Upper lobe of left lung (tissue), 6 donors: ENCODE measurements at regions not wholly inside any gene's neighbourhood (a gene's known extent, or its start where the extent isn't known, plus 50 kb on each side); places are given as distances from the start of the nearest gene placed in this dataset.

Experiments used
- ATAC-seq, 2 donors: fragments of 200-7000 bp; cut with Tn5 transposase; one replicate each; pipeline ENCODE4 v1.9.1; 2022; ENCODE audit warnings: mild to moderate bottlenecking in 2 of 2, moderate library complexity in 2 of 2; ENCODE audit not compliant: low FRiP score in 2 of 2
- DNase-seq, 2 donors: peaks; one replicate each; pipeline ENCODE4 v3.0.0-alpha.2; 2019 to 2020
- H3K27ac ChIP-seq, 4 donors: fragments of 200-600 bp; sonication (generic); one replicate each; pipeline ENCODE4 v1.5.1; 2016 to 2019
- H3K27me3 ChIP-seq, 4 donors: fragments of 200-600 bp; sonication (generic); one replicate each; pipeline ENCODE4 v1.5.1; 2017 to 2019
- H3K36me3 ChIP-seq, 4 donors: fragments of 200-600 bp; sonication (generic); one replicate each; pipeline ENCODE4 v1.5.1; 2016 to 2019
- H3K4me1 ChIP-seq, 4 donors: fragments of 200-600 bp; sonication (generic); one replicate each; pipeline ENCODE4 v1.5.1; 2018 to 2019
- H3K4me3 ChIP-seq, 4 donors: fragments of 200-600 bp; sonication (generic); one replicate each; pipeline ENCODE4 v1.5.1; 2017 to 2019; ENCODE audit warnings: mild to moderate bottlenecking in 2 of 4, moderate library complexity in 1 of 4
- H3K9me3 ChIP-seq, 4 donors: fragments of 200-600 bp; sonication (generic); one replicate each; pipeline ENCODE4 v1.5.1; 2018 to 2019
- EP300 ChIP-seq, 4 donors: sonication (generic); formaldehyde crosslinking; IDR thresholded peaks; one replicate each; pipeline ENCODE4 v1.5.1; 2017; ENCODE audit warnings: antibody characterized with exemption in 4 of 4, control low read depth in 2 of 4
- POLR2A ChIP-seq, 4 donors: fragments of 450-650 bp; IDR thresholded peaks; one replicate each; pipeline ENCODE4 v1.5.1; 2016 to 2017; ENCODE audit warnings: antibody characterized with exemption in 4 of 4, mild to moderate bottlenecking in 2 of 4
- POLR2AphosphoS5 ChIP-seq, 2 donors: sonication (generic); formaldehyde crosslinking; IDR thresholded peaks; one replicate each; pipeline ENCODE4 v1.5.1; 2017; ENCODE audit warnings: antibody characterized with exemption in 2 of 2
- WGBS, 2 donors: methylation state at CpG; one replicate each; pipeline ENCODE4 v1.1.5; 2017 to 2018; 5-methylcytosine and 5-hydroxymethylcytosine counted together
- TF ChIP-seq, protein P1 (sequence below), 6 experiments: fragments of 450-650 bp in 4 of 6; fragments of 200-600 bp in 2 of 6; sonication (generic) in 2 of 6; IDR thresholded peaks; one replicate each; pipeline ENCODE4 v1.5.1; 2016 to 2019; ENCODE audit warnings: antibody characterized with exemption in 6 of 6
- donor health status: DM: no; HTN: no; CAD: no; lungs with moderate emphysema.
- donor health status: DM: no; HTN: yes; CAD: no; lungs with severe emphysema.

DNA sequence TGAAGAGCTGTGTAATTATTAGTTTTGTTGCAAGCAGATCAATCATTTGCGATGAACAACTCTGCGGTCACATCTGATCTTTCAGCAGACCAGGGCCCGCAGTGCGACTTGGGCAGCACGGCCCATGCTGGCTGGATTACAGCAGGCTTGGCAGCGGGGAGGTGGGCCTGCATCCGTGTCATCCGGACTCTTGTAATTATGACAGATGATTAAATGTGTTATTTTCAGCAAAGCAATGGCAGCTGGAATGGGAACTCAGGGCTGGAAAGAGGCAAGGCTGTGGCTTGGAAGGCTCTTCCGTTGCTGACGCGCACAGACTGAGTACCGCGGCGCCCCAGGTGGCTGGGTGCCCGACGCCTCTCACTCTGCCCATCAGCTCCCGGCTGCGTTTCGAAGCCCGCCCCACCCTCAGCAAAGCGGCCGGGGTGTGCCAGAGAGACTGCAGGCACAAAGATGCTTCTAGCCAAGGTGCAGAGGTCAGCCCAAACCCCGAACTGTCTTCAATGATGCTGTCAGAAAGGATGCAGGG, 397.4 kb upstream of the SALL3 start:
- Histone ChIP-seq H3K4me1 (no peaks in the 10 kb centered on the region), H3K27ac (no peak overlapping the region), H3K9me3 (no peaks in the 10 kb centered on the region), H3K27me3 (no peaks in the 10 kb centered on the region), H3K4me3 (no peak overlapping the region), H3K36me3 (no peaks in the 10 kb centered on the region)
- WGBS, 2 donors: 86 to 92% methylated on average over 8 to 23 of the region's 23 CpGs
- ATAC-seq: no peak
- DNase-seq: peak in 1 of 2 donors; percentile 18
- TF ChIP-seq POLR2A (IDR thresholded peaks at IDR 0.05) (no peak), EP300 (IDR thresholded peaks at IDR 0.05) (no peak), POLR2AphosphoS5 (IDR thresholded peaks at IDR 0.05) (no peak)
- TF ChIP-seq, protein P1, sequence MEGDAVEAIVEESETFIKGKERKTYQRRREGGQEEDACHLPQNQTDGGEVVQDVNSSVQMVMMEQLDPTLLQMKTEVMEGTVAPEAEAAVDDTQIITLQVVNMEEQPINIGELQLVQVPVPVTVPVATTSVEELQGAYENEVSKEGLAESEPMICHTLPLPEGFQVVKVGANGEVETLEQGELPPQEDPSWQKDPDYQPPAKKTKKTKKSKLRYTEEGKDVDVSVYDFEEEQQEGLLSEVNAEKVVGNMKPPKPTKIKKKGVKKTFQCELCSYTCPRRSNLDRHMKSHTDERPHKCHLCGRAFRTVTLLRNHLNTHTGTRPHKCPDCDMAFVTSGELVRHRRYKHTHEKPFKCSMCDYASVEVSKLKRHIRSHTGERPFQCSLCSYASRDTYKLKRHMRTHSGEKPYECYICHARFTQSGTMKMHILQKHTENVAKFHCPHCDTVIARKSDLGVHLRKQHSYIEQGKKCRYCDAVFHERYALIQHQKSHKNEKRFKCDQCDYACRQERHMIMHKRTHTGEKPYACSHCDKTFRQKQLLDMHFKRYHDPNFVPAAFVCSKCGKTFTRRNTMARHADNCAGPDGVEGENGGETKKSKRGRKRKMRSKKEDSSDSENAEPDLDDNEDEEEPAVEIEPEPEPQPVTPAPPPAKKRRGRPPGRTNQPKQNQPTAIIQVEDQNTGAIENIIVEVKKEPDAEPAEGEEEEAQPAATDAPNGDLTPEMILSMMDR (IDR thresholded peaks at IDR 0.05): no peak

DNA sequence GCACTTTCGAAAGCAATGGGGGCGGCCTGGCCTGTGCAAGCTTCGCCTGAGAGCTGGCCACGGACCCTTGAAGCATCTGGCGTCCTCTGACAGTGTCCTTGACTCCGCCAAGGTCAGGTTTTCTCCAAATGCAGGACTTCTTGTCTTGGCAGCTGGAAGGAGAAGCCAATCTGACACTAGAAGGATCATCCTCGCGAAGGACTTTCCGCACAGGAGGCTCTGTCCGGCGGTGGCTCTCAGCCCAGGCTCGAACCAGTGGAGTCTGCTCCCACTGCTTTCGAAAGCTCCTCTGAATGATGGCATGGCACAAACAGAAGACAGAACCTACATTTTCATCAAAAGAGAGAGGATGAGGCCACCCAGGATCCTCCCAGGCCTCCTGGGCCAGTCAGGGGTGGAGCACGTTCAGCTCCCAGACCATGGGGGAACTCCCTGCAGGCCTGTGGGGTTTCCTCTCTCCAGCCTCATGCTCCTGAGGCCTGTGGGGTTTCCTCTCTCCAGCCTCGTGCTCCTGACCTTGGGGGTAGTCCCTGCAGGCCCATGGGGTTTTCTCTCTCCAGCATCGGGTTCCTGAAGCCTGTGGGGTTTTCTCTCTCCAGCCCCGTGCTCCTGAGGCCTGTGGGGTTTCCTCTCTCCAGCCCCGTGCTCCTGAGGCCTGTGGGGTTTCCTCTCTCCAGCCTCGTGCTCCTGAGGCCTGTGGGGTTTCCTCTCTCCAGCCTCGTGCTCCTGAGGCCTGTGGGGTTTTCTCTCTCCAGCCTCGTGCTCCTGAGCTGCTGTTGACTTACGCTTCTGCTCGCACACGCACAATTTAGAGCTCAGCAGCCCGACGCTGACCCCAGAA, 396.5 kb upstream of the SALL3 start:
- Histone ChIP-seq H3K4me3 (no peak overlapping the region), H3K9me3 (no peaks in the 10 kb centered on the region), H3K27me3 (no peaks in the 10 kb centered on the region), H3K36me3 (no peaks in the 10 kb centered on the region), H3K27ac (no peak overlapping the region), H3K4me1 (no peaks in the 10 kb centered on the region)
- peak in 1 of 2 donors; percentile 10 for DNase-seq
- WGBS, 2 donors: 76 to 89% methylated on average over 24 to 26 of the region's 26 CpGs
- TF ChIP-seq, protein P1 (IDR thresholded peaks at IDR 0.05): no peak
- TF ChIP-seq EP300 (IDR thresholded peaks at IDR 0.05) (no peak), POLR2A (IDR thresholded peaks at IDR 0.05) (no peak), POLR2AphosphoS5 (IDR thresholded peaks at IDR 0.05) (no peak)
- no peak for ATAC-seq

DNA sequence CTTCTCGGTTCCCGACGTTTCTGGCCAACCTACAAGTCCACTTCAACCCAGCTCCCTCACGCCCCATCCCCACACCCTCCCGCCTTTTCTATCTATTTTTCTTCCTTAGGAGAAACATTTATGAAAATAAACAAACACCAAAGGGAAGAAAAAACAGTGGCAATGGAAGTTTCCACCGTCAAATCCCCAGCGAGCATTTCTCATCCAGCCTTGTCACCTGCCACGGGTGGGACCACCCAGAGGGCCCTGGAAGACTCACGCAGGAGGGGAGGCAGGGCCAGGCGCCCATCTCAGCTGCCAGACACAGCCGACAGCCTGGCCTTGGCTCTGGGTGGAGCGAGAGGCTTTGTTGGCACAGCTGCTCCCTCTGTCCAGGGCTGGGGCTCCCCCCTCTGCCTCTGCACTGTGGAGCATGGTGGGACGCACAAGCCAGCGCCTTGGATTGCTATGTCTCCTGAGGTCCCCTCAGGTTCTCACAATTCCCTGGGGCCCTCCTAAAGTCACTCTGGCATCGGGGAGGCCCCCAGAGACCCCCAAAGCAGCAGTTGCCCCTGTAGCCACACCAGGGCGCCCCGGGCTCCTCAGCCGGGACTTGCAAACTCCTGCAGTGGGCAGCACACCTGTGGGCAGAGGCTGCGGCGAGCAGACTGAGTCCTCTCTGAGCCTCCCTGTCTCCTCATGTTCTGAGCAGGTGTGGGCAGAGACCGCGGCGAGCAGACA, 395.7 kb upstream of the SALL3 start:
- Histone ChIP-seq H3K27ac (no peak overlapping the region), H3K27me3 (no peaks in the 10 kb centered on the region), H3K9me3 (no peaks in the 10 kb centered on the region), H3K4me3 (no peak overlapping the region), H3K36me3 (no peaks in the 10 kb centered on the region), H3K4me1 (no peaks in the 10 kb centered on the region)
- ATAC-seq (no peak), DNase-seq (peak; percentile 19 to 59)
- WGBS, 2 donors: 80 to 81% methylated on average over 16 to 20 of the region's 23 CpGs
- TF ChIP-seq EP300 (IDR thresholded peaks at IDR 0.05) (no peak), POLR2AphosphoS5 (IDR thresholded peaks at IDR 0.05) (no peak), POLR2A (IDR thresholded peaks at IDR 0.05) (no peak)
- TF ChIP-seq, protein P1 (IDR thresholded peaks at IDR 0.05): no peak

DNA sequence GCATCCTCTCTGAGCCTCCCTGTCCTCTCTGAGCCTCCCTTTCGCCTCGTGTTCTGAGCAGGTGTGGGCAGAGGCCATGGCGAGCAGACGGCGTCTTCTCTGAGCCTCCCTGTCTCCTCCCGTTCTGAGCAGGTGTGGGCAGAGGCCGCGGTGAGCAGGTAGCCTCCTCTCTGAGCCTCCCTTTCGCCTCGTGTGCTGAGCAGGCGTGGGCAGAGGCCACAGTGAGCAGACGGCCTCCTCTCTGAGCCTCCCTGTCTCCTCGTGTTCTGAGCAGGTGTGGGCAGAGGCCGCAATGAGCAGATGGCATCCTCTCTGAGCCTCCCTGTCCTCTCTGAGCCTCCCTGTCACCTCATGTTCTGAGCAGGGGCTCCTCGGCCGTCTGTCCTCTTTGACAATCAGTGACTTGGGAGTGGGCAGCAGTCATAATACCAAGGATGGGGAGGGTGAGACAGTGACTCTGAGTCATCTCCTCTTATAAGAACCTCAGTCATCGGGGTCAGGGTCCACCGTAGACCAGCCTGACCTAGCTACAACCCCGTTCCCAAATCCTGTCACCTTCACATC, 395.1 kb upstream of the SALL3 start:
- 87 to 88% methylated on average over 12 to 19 of the region's 19 CpGs for WGBS, 2 donors
- ATAC-seq (no peak), DNase-seq (no peak)
- Histone ChIP-seq H3K4me3 (no peak overlapping the region), H3K9me3 (no peaks in the 10 kb centered on the region), H3K27me3 (no peaks in the 10 kb centered on the region), H3K4me1 (no peaks in the 10 kb centered on the region), H3K27ac (no peak overlapping the region), H3K36me3 (no peaks in the 10 kb centered on the region)
- TF ChIP-seq EP300 (IDR thresholded peaks at IDR 0.05) (no peak), POLR2AphosphoS5 (IDR thresholded peaks at IDR 0.05) (no peak), POLR2A (IDR thresholded peaks at IDR 0.05) (no peak)
- TF ChIP-seq, protein P1 (IDR thresholded peaks at IDR 0.05): no peak
